GM19043 (cell line): ENCODE measurements at regions not wholly inside any gene's neighbourhood (a gene's known extent, or its start where the extent isn't known, plus 50 kb on each side); places are given as distances from the start of the nearest gene placed in this dataset.
"Not testable (repeated sequence)": the region's sequence is repeated elsewhere in the genome, so short reads cannot be mapped to it uniquely, and the experiment has no call there.

Experiments used
- ATAC-seq: cut with Tn5 transposase; IDR thresholded peaks from one replicate; pipeline ENCODE4 v1.9.1; 2021; ENCODE audit warnings: low read depth; ENCODE audit not compliant: unreplicated experiment

DNA sequence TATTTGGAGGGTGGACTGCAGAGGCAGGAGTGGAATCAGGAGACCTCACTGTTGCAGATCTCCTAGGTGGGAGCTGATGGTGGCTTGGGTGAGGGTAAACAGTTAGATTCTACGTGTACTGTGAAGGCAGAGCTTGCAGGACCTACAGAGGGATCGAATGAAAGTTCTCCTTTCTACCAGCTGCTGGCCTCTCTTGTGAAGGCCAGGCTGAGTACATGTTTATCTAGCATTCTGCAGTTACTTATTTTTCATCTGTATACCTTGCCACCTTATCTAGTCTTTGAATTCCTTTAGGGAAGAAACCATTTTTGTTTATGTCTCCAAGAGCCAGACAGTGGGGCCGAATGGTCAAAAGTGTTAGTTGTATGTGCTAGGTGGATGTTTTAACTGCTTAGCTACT lies 57.6 kb downstream of the PTTG1 start:
- no peak for ATAC-seq

DNA sequence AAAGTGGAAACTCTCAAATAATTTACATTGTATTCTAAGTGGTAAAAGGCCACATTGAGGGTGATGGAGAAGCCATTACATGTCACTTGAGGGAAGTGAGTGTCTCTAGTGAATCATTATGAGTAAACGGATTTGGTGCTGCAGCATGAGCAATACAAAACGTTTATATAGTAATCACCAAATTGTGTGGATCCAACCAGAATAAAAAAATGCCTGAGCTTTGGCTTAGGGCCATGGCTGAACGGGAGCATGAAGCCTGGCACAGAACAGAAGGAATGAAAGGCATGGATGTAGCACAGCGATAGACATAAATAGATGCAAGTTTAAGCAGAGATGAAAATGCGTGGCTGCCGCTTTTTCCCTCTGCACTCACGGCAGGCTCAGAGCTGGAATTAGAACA lies 58.3 kb downstream of the PTTG1 start:
- ATAC-seq, result no peak

DNA sequence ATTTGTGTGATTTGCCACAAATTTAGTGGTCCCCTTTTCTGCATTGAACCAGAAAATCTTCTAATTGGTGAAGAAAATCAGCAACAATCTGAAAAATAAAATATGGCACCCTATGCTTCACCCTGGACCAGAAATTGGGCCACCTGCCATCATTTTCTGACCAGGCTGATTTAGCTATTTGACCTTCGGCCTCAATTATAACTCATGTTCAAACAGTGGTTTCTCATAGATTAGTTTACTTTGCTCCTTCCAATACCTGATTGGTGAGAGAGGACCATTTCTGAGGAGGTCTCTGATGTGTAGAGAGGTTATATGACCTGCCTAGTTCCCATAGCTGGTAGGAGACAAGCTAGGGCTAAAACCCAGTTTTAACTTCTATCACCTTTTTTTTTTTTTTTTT lies 59.0 kb downstream of the PTTG1 start:
- no peak for ATAC-seq

DNA sequence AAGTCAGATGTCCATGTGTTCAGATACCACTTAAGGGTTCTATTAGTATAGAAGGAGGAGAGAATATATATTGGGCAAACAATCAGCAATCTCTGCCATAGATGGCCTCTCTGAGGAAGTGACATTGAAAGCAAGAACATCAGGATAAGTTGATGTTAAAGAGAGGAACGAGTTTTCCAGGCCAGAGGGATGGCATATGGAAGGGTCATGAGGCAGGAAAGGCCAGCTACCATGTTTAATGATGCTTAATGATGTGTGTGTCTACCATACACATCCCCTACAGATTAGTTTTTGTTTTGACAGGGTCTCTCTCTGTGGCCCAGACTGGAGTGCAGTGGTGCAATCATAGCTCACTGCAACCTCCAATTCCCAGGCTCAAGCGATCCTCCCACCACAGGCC lies 63.0 kb downstream of the PTTG1 start:
- no peak for ATAC-seq

DNA sequence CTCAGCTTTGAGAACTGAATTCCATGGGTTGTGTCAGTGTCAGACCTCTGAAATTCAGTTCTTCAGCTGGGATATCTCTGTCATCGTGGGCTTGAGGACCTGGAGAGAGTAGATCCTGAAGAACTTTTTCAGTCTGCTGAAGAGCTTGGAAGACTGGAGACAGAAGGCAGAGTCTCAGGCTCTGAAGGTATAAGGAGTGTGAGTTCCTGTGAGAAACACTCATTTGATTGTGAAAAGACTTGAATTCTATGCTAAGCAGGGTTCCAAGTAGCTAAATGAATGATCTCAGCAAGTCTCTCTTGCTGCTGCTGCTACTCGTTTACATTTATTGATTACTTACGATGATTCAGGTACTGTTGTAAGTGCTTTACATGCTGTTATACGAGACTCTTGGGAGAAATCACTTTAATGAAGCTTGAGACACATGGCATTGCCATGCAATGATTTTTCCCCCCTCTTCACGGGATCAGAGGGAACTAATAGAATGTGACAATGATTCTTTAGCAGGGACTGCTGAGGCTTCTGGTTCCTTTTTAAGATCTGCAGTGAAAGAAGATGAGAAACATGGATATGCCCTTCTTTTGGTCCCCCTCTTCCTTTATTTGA lies 63.8 kb downstream of the PTTG1 start:
- ATAC-seq, result no peak

DNA sequence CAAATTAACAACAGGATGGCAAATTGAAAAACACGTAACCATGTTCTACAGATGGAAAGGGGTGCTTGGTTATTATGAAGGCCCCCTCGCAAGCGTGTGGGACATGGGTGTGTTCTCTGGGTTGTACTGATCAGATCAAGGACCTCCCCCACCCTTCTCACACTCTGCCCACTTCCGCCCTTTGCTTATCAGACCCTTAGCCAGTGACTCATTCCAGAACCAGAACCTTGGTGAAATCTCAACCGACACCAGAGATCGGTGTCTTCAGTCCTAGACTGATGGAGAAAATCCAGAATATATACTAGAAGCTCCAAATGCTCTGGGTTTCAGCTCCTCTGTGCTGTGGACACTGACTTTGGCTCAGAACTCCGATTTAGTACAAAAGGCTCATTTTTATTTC lies 64.9 kb downstream of the PTTG1 start:
- ATAC-seq, result peak; percentile 59

DNA sequence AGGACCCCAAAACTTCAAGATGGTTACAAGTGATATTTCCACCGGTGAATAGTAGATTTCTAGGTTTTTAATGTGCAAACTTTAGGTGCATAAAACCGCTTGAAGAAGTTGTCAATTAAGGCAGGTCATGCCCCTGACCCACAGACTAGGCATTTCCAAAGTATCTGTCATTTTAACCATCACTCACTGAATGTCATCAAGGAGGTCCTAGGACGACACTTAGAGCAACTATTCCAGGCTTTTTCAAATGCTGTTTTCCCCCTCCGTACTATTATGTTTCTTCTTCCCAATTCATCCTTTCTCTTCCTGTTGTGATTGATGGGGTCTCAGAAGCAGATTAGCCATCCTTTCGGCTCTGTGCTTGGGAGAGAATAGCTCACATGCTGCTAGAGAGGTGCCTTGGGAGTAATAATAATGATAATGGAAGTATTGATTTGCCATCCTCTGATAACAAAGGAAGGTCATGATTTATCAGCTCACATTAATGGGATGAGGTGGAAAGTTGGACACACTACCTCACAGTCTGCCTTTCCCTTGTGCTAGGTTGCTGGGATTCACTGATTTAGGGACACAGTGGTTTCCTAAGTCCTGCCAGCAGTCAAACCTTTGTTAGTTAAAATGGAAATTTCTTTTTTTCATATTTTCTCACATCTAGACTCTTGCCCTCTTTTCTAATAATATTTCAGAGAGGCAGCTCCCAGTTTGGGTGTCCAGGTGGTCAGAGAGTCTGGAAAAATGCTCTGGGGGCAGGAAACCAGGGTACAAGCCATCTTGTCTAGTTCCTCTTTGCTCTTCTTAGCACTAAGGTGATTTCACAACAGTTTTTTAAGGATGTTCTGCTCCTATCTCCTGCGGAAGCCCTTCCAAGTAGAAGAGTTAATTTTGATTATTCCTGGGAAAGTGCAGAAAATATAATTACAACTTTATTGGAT lies 67.0 kb downstream of the PTTG1 start:
- ATAC-seq, result no peak

DNA sequence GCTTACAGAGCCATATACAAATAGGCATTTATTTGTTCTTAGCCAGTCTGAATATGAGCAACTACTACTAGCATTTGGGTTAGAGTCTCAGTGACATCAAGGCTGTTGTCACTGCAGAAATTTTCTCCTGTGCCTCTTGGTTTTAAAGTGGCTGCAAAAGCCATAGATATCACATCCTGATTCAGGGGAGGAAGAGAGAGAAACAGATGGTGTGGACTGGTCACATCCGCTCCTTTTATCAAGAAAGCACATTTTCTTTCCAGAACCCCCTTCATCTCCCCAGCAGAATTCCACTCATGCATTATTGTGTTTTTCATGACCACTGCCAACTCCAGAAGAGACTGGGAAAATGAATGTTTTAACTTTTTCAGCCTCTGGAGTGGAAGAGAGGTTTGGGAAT lies 69.8 kb downstream of the PTTG1 start:
- no peak for ATAC-seq

DNA sequence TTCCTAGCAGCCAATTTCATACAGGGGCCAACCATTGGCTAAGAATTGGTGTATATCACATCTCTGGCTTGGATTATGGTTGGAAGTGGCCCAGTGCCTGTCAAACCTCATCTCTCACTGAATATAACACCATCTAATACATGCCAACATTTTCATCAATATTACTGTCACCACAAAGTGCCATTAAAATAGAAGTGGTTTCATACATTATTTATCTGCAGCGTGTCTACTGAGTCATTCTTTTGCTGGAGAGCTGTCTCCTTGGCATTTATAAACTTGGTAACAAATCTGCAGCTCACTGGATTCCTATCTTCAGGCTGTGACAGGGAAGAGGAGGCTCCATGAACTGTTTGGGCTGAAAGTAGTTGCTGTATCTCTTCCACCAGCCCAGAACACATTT lies 70.9 kb downstream of the PTTG1 start:
- ATAC-seq, result no peak

DNA sequence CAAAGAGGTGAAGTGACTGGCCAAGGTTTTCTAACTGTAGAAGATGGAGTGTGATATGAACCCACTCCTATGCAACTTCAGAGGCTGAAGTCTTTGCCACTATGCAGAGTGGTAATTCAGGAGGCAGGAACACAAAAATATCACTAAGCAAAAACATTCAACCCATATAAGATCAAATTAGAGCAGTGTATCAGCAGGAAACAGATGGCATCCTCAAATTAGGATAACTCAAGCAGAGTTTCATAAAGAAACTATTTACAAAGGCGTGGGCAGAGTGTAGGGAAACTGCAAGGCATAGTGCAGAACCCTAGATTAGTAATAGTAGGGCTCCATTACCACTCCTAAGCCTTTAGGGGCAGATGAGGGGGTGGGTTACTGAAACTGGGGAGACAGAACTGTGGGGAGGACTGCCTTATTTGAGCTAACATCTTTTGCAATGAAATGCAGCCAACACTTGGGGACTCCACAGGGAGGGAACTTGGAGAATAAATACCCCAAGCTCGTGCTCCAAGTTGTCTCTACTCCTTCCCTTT lies 72.2 kb downstream of the PTTG1 start:
- no peak for ATAC-seq

DNA sequence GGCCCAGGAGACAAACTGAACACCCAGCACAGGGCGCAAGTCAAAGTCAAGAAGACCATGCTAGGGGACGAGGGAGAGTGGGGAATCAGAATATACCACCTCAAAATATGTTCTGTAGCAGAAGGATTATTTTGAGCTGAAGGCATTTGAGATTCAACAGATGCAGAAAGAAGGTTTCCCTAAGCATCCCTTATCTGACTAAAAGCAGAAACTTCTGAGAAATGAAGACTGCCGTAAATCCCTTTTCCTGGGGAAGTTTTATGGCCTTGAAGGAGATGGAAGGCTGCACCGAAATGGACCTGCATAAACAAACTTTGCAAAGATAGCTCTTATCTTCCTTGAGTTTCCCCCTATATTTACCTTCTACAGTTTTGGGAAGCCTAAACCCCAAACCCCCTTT lies 72.8 kb downstream of the PTTG1 start:
- ATAC-seq, result no peak

DNA sequence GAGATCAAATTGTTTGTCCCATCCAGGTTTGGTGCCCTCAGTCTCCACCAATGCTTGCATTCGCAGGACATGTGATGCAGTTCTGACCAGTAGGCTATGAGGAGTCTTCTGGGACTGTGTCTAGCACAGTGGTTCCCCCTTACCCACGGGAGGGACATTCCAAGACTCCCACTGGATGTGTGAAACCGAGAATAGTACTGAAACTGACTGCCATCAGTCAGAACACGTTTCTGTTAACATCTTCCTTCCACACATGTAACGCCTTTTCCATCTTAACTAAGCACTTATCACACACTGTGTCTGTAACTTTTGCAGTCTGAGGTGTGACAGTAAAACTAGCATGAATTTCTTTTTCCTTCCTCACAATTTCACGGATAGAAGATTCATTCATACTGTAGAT lies 74.7 kb downstream of the PTTG1 start:
- no peak for ATAC-seq

DNA sequence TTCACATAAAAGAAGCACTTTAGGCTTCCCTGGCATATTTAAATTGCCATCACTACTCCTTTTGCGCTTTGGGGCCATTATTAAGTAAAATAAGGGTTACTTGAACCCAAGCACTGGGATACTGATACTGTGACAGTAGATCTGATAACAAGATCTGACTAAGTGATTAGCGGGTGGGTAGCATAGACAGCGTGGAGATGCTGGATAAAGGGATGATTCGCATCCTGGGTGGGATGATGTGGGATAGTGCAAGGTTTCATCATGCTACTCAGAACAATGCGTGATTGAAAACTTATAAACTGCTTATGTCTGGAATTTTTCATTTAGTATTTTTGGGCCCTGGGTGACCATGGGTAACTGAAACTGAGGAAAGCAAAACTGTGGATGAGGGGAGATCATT lies 75.1 kb downstream of the PTTG1 start:
- ATAC-seq, result no peak

DNA sequence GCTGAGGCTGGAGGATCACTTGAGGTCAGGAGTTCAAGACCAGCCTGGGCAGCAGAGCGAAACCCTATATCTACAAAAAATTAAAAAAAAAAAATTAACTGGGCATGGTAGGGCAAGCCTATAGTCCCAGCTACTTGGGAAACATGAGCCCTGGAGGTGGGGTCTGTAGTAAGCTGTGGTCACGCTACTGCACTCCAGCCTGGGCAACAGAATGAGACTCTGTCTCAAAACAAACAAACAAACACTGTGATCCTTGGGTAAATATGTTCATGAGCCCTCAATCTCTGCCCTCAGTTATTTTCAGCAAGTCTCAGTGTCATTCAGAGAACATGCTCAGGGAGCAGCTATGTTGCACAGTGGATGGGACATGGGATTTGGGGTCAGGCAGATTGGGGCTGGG lies 76.2 kb downstream of the PTTG1 start:
- ATAC-seq, result no peak

DNA sequence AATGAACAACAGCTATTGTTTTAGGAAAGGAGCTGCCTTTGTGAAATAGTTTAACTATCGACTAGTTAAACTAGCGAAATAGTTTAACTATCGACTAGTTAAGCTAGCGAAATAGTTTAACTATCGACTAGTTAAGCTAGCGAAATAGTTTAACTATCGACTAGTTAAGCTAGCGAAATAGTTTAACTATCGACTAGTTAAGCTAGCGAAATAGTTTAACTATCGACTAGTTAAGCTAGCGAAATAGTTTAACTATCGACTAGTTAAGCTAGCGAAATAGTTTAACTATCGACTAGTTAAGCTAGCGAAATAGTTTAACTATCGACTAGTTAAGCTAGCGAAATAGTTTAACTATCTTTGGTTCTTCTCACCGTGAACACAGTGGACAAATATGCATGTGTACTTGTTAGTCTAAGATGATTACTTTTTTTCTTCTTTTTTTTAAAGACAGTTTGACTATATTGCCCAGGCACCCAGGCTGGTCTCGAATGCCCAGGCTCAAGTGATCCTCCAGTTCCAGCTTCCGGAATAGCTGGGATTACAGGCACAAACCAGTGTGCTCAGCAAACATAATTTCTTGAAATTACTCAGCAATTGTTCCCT lies 76.9 kb downstream of the PTTG1 start:
- not testable (repeated sequence) for ATAC-seq

DNA sequence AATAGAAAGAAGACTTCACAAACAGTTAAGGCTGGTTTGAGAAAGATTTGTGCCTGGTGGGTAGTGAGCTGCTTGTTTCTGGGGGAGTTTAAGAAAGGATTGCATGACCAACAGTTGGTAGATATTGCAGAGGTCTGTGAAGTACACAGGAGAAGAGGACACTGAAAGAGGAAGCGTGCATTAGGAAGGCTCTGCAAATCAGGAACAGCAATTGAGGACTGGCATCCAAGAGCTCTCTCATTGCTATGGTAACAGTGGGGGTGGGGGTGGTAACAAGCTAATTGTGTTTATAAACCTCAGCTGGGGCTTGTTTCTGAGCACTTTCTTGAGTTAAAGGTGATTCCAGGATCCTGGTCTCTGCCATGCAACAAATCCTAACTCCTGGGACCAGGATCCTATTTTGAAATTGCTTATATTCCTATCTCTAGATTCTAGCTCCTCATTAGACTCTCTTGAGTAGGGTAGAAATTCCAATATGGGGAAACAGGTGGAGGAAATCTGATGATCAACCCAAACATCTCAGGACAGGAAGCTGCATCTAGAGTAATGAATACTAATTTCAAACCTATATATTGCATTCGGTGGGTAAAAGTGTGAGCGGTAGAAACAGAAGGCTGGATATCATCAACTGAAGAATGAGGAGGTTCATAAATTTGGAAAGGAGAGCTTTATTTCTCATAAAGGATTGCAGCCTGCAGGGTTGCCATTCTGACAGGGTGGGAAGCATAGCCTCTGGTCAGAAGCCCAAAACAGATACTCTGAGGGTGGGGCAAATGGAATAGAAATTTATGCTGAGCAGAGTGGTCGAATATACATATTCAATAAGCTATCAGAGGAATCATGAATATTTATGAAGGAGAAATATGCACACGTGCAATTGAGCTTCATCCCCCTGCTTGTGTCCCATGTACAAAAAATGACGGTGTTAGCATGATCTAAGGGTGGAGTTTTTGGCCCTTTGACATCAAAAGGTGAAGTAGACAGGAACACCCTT lies 79.4 kb downstream of the PTTG1 start:
- ATAC-seq, result no peak

DNA sequence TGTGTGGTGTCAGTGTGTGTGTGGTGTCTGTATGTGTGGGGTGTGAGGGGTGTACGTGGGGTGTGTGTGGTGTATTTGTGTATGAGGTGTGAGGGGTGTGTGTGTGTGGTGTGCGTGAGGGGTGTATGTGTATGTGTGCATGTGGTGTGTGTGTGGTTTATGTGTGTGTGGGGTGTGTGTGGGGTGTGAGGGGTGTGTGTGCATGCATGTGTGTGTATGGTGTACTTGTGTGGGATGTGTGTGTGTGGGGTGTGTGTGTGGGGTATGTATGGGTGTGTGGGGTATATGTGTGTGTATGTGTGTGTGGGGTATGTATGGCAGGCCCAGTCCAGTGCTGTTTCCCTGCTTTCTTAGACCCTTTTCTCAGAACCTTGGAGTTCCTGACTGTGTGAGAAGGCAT lies 83.3 kb downstream of the PTTG1 start:
- no peak for ATAC-seq

DNA sequence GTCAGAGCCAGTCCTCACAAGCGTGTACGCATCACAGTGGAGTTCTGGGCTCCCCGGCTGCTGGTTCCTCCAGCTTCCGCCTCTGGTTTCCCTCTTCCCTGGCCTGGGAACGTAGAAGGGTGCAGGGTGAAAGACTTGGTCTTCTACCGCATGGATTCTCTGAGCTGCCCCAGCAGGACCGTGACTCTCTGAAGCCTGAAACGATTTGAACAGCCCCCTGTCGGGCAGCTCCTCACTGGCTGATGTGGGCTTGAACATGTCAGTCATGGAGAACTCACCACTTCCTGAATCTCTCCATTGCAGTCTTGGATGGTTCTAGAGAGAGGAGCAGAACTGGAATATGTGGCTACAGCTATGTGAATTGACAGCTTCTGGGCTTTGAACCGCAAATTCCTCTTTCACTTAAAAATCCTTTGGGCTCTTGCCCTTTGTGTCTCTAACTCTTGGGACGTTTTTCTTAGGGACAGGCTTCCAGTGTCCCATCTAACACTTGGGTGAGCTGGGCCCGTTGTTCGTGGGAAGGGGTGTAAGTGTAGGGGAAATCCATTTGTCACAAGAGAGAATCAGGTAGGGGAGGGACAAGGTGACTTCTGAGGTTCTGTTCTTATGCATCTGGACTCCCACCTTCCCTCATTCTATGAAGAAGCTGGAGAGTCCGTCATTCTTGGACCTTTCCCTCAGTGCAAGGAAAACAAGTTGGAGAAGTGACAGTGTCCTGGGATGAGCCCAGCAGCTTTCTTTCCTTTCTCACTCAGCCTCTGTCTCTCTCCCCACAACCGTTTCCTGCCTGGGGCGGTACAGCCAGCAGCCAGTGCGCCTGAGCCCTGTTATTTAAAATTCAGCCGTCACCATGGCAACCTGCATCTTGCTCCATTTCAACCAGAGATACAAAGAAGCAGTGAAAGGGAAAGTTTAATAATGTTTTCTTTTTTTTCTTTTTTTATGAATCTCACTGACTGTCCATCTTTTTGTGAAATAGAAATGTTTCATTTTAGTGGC lies 84.7 kb downstream of the PTTG1 start:
- ATAC-seq, result peak; percentile 79

DNA sequence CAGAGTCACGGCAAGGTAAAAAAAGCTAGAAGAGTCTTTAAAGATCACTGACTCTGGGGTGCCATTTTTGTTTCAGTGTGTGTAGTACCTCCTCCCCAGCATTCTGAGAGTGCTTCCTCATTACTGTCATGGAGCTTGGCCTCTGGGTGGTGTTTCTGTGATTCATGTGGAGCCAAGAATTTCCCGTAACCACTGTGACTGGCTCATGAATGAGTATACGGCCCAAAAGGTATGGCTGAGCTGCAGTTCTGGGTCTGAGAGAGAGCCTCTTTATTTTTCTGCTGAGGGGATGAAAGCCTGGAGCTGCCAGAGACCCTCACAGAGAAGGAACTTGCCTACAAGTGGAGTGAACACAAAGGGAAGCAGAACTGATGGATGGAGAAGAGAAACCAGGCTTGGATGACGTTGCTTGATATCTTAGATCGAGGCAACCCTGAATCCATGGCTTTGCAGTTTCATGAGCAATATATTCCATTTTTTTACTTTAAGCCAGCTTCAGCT lies 85.6 kb downstream of the PTTG1 start:
- ATAC-seq, result no peak
